ENCODE measurements at regions not wholly inside any gene's neighbourhood (a gene's known extent, or its start where the extent isn't known, plus 50 kb on each side); places are given as distances from the start of the nearest gene placed in this dataset.

- Histone ChIP-seq H2AFZ (ENCODE audit: low read depth, low read length) (no peak overlapping the region), H4K20me1 (ENCODE audit: insufficient read depth) (no peaks in the 10 kb centered on the region), H3K9me3 (ENCODE audit: low read length) (peaks cover 10% of the 10 kb centered on the region), H3K79me2 (replicated peaks; ENCODE audit: insufficient read depth, low read length) (no peaks in the 10 kb centered on the region), H3K4me2 (ENCODE audit: low read length) (no peak overlapping the region), H3K9ac (ENCODE audit: low read length) (no peak overlapping the region), H3K9me2 (ENCODE audit: insufficient read depth, low read length) (no peaks in the 10 kb centered on the region), H3K27ac (ENCODE audit: low read length) (no peak overlapping the region), H3K36me3 (ENCODE audit: insufficient read depth, low read length) (no peaks in the 10 kb centered on the region), H3K27me3 (ENCODE audit: insufficient read depth, low read depth, low read length) (no peaks in the 10 kb centered on the region), H3K4me3 (ENCODE audit: low read length) (no peak overlapping the region), H3F3A (ENCODE audit: insufficient read depth, low read length, poor library complexity, severe bottlenecking) (no peaks in the 10 kb centered on the region)
- no peak for TF ChIP-seq MXI1 (conservative IDR thresholded peaks at IDR 0.05; ENCODE audit: poor library complexity, severe bottlenecking)
- no peak for TF ChIP-seq REST (IDR thresholded peaks at IDR 0.05; ENCODE audit: borderline replicate concordance)
- no peak for TF ChIP-seq TAF1 (IDR thresholded peaks at IDR 0.05; ENCODE audit: low read depth)
- TF ChIP-seq RAD21 (conservative IDR thresholded peaks at IDR 0.05): no peak
- no peak for TF ChIP-seq EP300 (conservative IDR thresholded peaks at IDR 0.05; ENCODE audit: poor library complexity, severe bottlenecking)
- TF ChIP-seq POLR2AphosphoS5 (IDR thresholded peaks at IDR 0.05): no peak
- TF ChIP-seq SMC3 (conservative IDR thresholded peaks at IDR 0.05; ENCODE audit: poor library complexity): no peak
- no peak for TF ChIP-seq EZH2 (IDR thresholded peaks at IDR 0.05; ENCODE audit: borderline replicate concordance, insufficient read depth, low read length, poor library complexity, severe bottlenecking)
Measured at GRCh38 chr6:14487625-14488024, 370.1 kb downstream of the CD83 start.

GRCh38 chr6:14488180-14488579 is 370.6 kb downstream of the CD83 start:
- no peak overlapping the region for H3K4me2 ChIP-seq (ENCODE audit: low read length)
- no peaks in the 10 kb centered on the region for H4K20me1 ChIP-seq (ENCODE audit: insufficient read depth)
- H2AFZ ChIP-seq (ENCODE audit: low read depth, low read length): no peak overlapping the region
- no peaks in the 10 kb centered on the region for H3K9me2 ChIP-seq (ENCODE audit: insufficient read depth, low read length)
- H3K79me2 ChIP-seq (replicated peaks; ENCODE audit: insufficient read depth, low read length): no peaks in the 10 kb centered on the region
- H3F3A ChIP-seq (ENCODE audit: insufficient read depth, low read length, poor library complexity, severe bottlenecking): no peaks in the 10 kb centered on the region
- H3K36me3 ChIP-seq (ENCODE audit: insufficient read depth, low read length): no peaks in the 10 kb centered on the region
- TF ChIP-seq SMC3 (conservative IDR thresholded peaks at IDR 0.05; ENCODE audit: poor library complexity) (no peak), TAF1 (IDR thresholded peaks at IDR 0.05; ENCODE audit: low read depth) (no peak), REST (IDR thresholded peaks at IDR 0.05; ENCODE audit: borderline replicate concordance) (no peak), EP300 (conservative IDR thresholded peaks at IDR 0.05; ENCODE audit: poor library complexity, severe bottlenecking) (no peak), CTCF (IDR thresholded peaks at IDR 0.05; ENCODE audit: poor library complexity, severe bottlenecking) (no peak), POLR2AphosphoS5 (IDR thresholded peaks at IDR 0.05) (no peak), RAD21 (conservative IDR thresholded peaks at IDR 0.05) (no peak), EZH2 (IDR thresholded peaks at IDR 0.05; ENCODE audit: borderline replicate concordance, insufficient read depth, low read length, poor library complexity, severe bottlenecking) (no peak), MXI1 (conservative IDR thresholded peaks at IDR 0.05; ENCODE audit: poor library complexity, severe bottlenecking) (no peak)
- H3K27ac ChIP-seq (ENCODE audit: low read length): no peak overlapping the region
- H3K27me3 ChIP-seq (ENCODE audit: insufficient read depth, low read depth, low read length): no peaks in the 10 kb centered on the region
- peaks cover 10% of the 10 kb centered on the region for H3K9me3 ChIP-seq (ENCODE audit: low read length)
- no peak overlapping the region for H3K9ac ChIP-seq (ENCODE audit: low read length)
- no peak overlapping the region for H3K4me3 ChIP-seq (ENCODE audit: low read length)
